ENCODE measurements at regions not wholly inside any gene's neighbourhood (a gene's known extent, or its start where the extent isn't known, plus 50 kb on each side); places are given as distances from the start of the nearest gene placed in this dataset.

DNA sequence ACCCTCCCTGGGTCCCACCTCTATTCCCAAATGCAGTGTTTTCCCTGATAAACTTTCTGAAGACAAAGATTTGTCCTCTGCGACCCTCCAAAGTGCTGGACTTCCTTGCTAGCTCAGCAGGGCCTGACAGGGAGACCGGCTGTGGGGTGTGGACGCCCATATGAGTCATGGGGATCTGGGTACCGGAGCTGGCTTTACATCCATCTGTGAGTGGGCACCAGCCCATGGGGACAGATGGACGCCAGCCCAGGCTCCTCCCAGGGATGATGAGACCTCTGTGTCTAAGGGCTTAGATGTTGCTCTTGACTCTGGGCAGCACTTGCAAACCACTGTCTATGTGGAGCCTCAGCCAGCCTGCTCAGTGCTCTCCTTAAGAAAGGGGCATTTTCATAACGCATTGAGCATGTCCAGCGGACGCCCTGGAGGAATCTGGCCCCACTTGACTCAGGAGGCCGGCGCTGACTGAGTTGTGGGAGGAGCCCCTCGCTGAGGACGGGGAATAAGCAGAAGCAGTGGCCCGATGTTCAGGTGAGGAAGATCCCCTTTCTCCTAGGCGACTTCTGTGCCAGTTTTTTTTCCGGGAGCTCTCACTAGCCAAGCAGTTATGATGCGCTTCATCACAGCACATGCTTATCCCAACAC lies 229.4 kb upstream of the MYT1L start:
- Histone ChIP-seq H3K4me1 (ENCODE audit: control insufficient read depth in 2 of 2, insufficient read depth in 2 of 2, low read length in 2 of 2) (no peaks in the 10 kb centered on the region), H2AFZ (ENCODE audit: insufficient read depth, low read depth, low read length, poor library complexity, severe bottlenecking) (no peak overlapping the region), H3K27ac (ENCODE audit: low read length in 2 of 2) (no peak overlapping the region), H3K27me3 (replicated peaks in 1 of 4; ENCODE audit: control extremely low read depth in 1 of 4, control insufficient read depth in 3 of 4, insufficient read depth in 4 of 4, low read length in 3 of 4) (no peaks in the 10 kb centered on the region), H3K9me3 (ENCODE audit: control extremely low read depth in 1 of 3, control insufficient read depth in 2 of 3, insufficient read depth in 1 of 3, low read length in 2 of 3) (peaks cover 0 to 3% (median 0%) of the 10 kb centered on the region in 3 donors), H3K36me3 (replicated peaks in 1 of 2; ENCODE audit: control extremely low read depth in 1 of 2, control insufficient read depth in 1 of 2, extremely low read depth in 1 of 2, insufficient read depth in 2 of 2, low read length in 1 of 2) (no peaks in the 10 kb centered on the region), H3K4me2 (replicated peaks; ENCODE audit: low read depth, low read length, poor library complexity, severe bottlenecking) (no peak overlapping the region), H4K20me1 (ENCODE audit: control insufficient read depth, insufficient read depth, low read length, poor library complexity, severe bottlenecking) (no peaks in the 10 kb centered on the region), H3K9ac (ENCODE audit: low read length) (no peak overlapping the region), H3K79me2 (ENCODE audit: control insufficient read depth, insufficient read depth, low read length) (no peaks in the 10 kb centered on the region), H3K4me3 (ENCODE audit: control extremely low read depth in 1 of 5, extremely low read depth in 1 of 5, insufficient read depth in 1 of 5, low read depth in 2 of 5, low read length in 4 of 5) (no peak overlapping the region)
- ATAC-seq (ENCODE audit: low read depth) = no peak
- Mint-ChIP-seq H3K27ac (no peak overlapping the region), H3K4me1 (no peaks in the 10 kb centered on the region), H3K27me3 (no peaks in the 10 kb centered on the region), H3K4me3 (no peak overlapping the region), H3K9me3 (ENCODE audit: insufficient read depth) (peaks cover 6% of the 10 kb centered on the region)
- WGBS (ENCODE audit: insufficient coverage) = 93% methylated on average over 12 of the region's 16 CpGs
- intact Hi-C loops (cut with micrococcal nuclease) = no loop called here
- CTCF ChIA-PET = no interaction called here
- TF ChIP-seq, protein P1, sequence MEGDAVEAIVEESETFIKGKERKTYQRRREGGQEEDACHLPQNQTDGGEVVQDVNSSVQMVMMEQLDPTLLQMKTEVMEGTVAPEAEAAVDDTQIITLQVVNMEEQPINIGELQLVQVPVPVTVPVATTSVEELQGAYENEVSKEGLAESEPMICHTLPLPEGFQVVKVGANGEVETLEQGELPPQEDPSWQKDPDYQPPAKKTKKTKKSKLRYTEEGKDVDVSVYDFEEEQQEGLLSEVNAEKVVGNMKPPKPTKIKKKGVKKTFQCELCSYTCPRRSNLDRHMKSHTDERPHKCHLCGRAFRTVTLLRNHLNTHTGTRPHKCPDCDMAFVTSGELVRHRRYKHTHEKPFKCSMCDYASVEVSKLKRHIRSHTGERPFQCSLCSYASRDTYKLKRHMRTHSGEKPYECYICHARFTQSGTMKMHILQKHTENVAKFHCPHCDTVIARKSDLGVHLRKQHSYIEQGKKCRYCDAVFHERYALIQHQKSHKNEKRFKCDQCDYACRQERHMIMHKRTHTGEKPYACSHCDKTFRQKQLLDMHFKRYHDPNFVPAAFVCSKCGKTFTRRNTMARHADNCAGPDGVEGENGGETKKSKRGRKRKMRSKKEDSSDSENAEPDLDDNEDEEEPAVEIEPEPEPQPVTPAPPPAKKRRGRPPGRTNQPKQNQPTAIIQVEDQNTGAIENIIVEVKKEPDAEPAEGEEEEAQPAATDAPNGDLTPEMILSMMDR (IDR thresholded peaks at IDR 0.05) = no peak
- TF ChIP-seq EZH2 (IDR thresholded peaks at IDR 0.05; ENCODE audit: borderline replicate concordance, insufficient read depth, low read depth, low read length, poor library complexity, severe bottlenecking) = no peak
- DNase-seq = no peak
- POLR2A ChIA-PET = no interaction called here

GRCh38 chr2:2558476-2558875 lies 227.4 kb upstream of the MYT1L start:
- DNase-seq (no peak), ATAC-seq (ENCODE audit: low read depth) (no peak)
- intact Hi-C loops (cut with micrococcal nuclease) = no loop called here
- no peaks in the 10 kb centered on the region for H3K9me3 ChIP-seq (ENCODE audit: control extremely low read depth in 1 of 3, control insufficient read depth in 2 of 3, insufficient read depth in 1 of 3, low read length in 2 of 3)
- no peak overlapping the region for H3K27ac ChIP-seq (ENCODE audit: low read length in 2 of 2)
- no peak overlapping the region for H3K4me2 ChIP-seq (replicated peaks; ENCODE audit: low read depth, low read length, poor library complexity, severe bottlenecking)
- Mint-ChIP-seq H3K27me3 (no peaks in the 10 kb centered on the region), H3K4me1 (no peaks in the 10 kb centered on the region), H3K27ac (no peak overlapping the region), H3K9me3 (ENCODE audit: insufficient read depth) (peaks cover 14% of the 10 kb centered on the region), H3K4me3 (no peak overlapping the region)
- H3K36me3 ChIP-seq (replicated peaks in 1 of 2; ENCODE audit: control extremely low read depth in 1 of 2, control insufficient read depth in 1 of 2, extremely low read depth in 1 of 2, insufficient read depth in 2 of 2, low read length in 1 of 2) = no peaks in the 10 kb centered on the region
- no peak overlapping the region for H3K9ac ChIP-seq (ENCODE audit: low read length)
- H3K4me1 ChIP-seq (ENCODE audit: control insufficient read depth in 2 of 2, insufficient read depth in 2 of 2, low read length in 2 of 2) = no peaks in the 10 kb centered on the region
- no peaks in the 10 kb centered on the region for H4K20me1 ChIP-seq (ENCODE audit: control insufficient read depth, insufficient read depth, low read length, poor library complexity, severe bottlenecking)
- TF ChIP-seq EZH2 (IDR thresholded peaks at IDR 0.05; ENCODE audit: borderline replicate concordance, insufficient read depth, low read depth, low read length, poor library complexity, severe bottlenecking) = no peak
- TF ChIP-seq, protein P1 (IDR thresholded peaks at IDR 0.05) = no peak
- H3K79me2 ChIP-seq (ENCODE audit: control insufficient read depth, insufficient read depth, low read length) = no peaks in the 10 kb centered on the region
- no peak overlapping the region for H2AFZ ChIP-seq (ENCODE audit: insufficient read depth, low read depth, low read length, poor library complexity, severe bottlenecking)
- no peak overlapping the region for H3K4me3 ChIP-seq (ENCODE audit: control extremely low read depth in 1 of 5, extremely low read depth in 1 of 5, insufficient read depth in 1 of 5, low read depth in 2 of 5, low read length in 4 of 5)
- H3K27me3 ChIP-seq (replicated peaks in 1 of 4; ENCODE audit: control extremely low read depth in 1 of 4, control insufficient read depth in 3 of 4, insufficient read depth in 4 of 4, low read length in 3 of 4) = no peaks in the 10 kb centered on the region
- CTCF ChIA-PET = no interaction called here
- POLR2A ChIA-PET = no interaction called here
- 92% methylated on average over 8 of the region's 9 CpGs for WGBS (ENCODE audit: insufficient coverage)
